Gastroesophageal sphincter (tissue), 3 donors: ENCODE measurements at regions not wholly inside any gene's neighbourhood (a gene's known extent, or its start where the extent isn't known, plus 50 kb on each side); places are given as distances from the start of the nearest gene placed in this dataset.
"Not testable (repeated sequence)": the region's sequence is repeated elsewhere in the genome, so short reads cannot be mapped to it uniquely, and the experiment has no call there.

Experiments used
- POLR2A ChIP-seq, 2 donors: fragments of 450-650 bp; IDR thresholded peaks; one replicate each; pipeline ENCODE4 v1.6.1; 2017; ENCODE audit warnings: antibody characterized with exemption in 2 of 2, mild to moderate bottlenecking in 2 of 2, moderate library complexity in 1 of 2
- TF ChIP-seq, protein P1 (sequence below), 4 experiments: fragments of 200-600 bp in 2 of 4; fragments of 450-650 bp in 2 of 4; sonication (generic) in 1 of 4; IDR thresholded peaks; one replicate each; pipeline ENCODE4 v1.5.1; 2017 to 2019; ENCODE audit warnings: antibody characterized with exemption in 4 of 4, mild to moderate bottlenecking in 2 of 4, moderate library complexity in 2 of 4

- TF ChIP-seq, protein P1, sequence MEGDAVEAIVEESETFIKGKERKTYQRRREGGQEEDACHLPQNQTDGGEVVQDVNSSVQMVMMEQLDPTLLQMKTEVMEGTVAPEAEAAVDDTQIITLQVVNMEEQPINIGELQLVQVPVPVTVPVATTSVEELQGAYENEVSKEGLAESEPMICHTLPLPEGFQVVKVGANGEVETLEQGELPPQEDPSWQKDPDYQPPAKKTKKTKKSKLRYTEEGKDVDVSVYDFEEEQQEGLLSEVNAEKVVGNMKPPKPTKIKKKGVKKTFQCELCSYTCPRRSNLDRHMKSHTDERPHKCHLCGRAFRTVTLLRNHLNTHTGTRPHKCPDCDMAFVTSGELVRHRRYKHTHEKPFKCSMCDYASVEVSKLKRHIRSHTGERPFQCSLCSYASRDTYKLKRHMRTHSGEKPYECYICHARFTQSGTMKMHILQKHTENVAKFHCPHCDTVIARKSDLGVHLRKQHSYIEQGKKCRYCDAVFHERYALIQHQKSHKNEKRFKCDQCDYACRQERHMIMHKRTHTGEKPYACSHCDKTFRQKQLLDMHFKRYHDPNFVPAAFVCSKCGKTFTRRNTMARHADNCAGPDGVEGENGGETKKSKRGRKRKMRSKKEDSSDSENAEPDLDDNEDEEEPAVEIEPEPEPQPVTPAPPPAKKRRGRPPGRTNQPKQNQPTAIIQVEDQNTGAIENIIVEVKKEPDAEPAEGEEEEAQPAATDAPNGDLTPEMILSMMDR (IDR thresholded peaks at IDR 0.05) = not testable (repeated sequence)
- not testable (repeated sequence) for TF ChIP-seq POLR2A (IDR thresholded peaks at IDR 0.05)
Measured at GRCh38 chr4:64037033-64037432, 372.2 kb downstream of the TECRL start.
